GM23248 (cell line): ENCODE measurements at regions not wholly inside any gene's neighbourhood (a gene's known extent, or its start where the extent isn't known, plus 50 kb on each side); places are given as distances from the start of the nearest gene placed in this dataset.

Source experiments
- DNase-seq: peaks from one replicate; pipeline ENCODE4 v3.0.0-alpha.2; 2015
- H2AFZ ChIP-seq: fragments of 200-600 bp; sonication (generic); 2 replicates; pipeline ENCODE4 v1.6.1; 2016; ENCODE audit warnings: antibody characterized with exemption
- H3F3A ChIP-seq: fragments of 200-600 bp; sonication (generic); 2 replicates; pipeline ENCODE4 v1.6.1; 2016; ENCODE audit warnings: mild to moderate bottlenecking, antibody characterized with exemption, mixed run types; ENCODE audit not compliant: insufficient read depth
- H3K27ac ChIP-seq: fragments of 200-600 bp; sonication (generic); 2 replicates; pipeline ENCODE4 v1.5.1; 2016; ENCODE audit warnings: mild to moderate bottlenecking
- H3K27me3 ChIP-seq: fragments of 200-600 bp; sonication (generic); replicated peaks from 2 replicates; pipeline ENCODE4 v1.6.1; 2016; ENCODE audit warnings: mild to moderate bottlenecking; ENCODE audit not compliant: insufficient read depth
- H3K36me3 ChIP-seq: fragments of 200-600 bp; sonication (generic); 2 replicates; pipeline ENCODE4 v1.6.1; 2016; ENCODE audit warnings: low read depth, mild to moderate bottlenecking
- H3K4me1 ChIP-seq: fragments of 200-600 bp; sonication (generic); 2 replicates; pipeline ENCODE4 v1.6.1; 2016; ENCODE audit warnings: mild to moderate bottlenecking; ENCODE audit not compliant: insufficient read depth
- H3K4me2 ChIP-seq: fragments of 200-600 bp; sonication (generic); one replicate; pipeline ENCODE4 v1.6.1; 2016; ENCODE audit warnings: mild to moderate bottlenecking; ENCODE audit not compliant: unreplicated experiment
- H3K4me3 ChIP-seq: fragments of 200-600 bp; sonication (generic); 2 replicates; pipeline ENCODE4 v1.5.1; 2016; ENCODE audit warnings: mild to moderate bottlenecking
- H3K79me2 ChIP-seq: fragments of 200-600 bp; sonication (generic); 2 replicates; pipeline ENCODE4 v1.6.1; 2016; ENCODE audit warnings: mild to moderate bottlenecking; ENCODE audit not compliant: insufficient read depth
- H3K9ac ChIP-seq: fragments of 200-600 bp; sonication (generic); 2 replicates; pipeline ENCODE4 v1.6.1; 2016; ENCODE audit warnings: mild to moderate bottlenecking
- H3K9me2 ChIP-seq: fragments of 200-600 bp; sonication (generic); 2 replicates; pipeline ENCODE4 v1.6.1; 2016; ENCODE audit warnings: mixed run types, mild to moderate bottlenecking, moderate library complexity; ENCODE audit not compliant: insufficient read depth
- H3K9me3 ChIP-seq: fragments of 200-600 bp; sonication (generic); one replicate; pipeline ENCODE4 v1.6.1; 2017; ENCODE audit warnings: low read depth
- H4K20me1 ChIP-seq: fragments of 200-600 bp; sonication (generic); 2 replicates; pipeline ENCODE4 v1.6.0; 2016; ENCODE audit not compliant: insufficient read depth
- EZH2 ChIP-seq: fragments of 200-600 bp; sonication (generic); IDR thresholded peaks from 2 replicates; pipeline ENCODE4 v1.6.1; 2018; ENCODE audit warnings: antibody characterized with exemption, mild to moderate bottlenecking; ENCODE audit not compliant: insufficient read depth, poor library complexity, severe bottlenecking
- EZH2phosphoT487 ChIP-seq: fragments of 200-600 bp; sonication (generic); IDR thresholded peaks from 2 replicates; pipeline ENCODE4 v1.6.1; 2018; ENCODE audit warnings: antibody characterized with exemption, moderate library complexity, mild to moderate bottlenecking, low read depth; ENCODE audit not compliant: insufficient read depth
- WGBS, 2 experiments: methylation state at CpG; one replicate each; pipeline ENCODE4 v1.1.6; 2015 to 2017; ENCODE audit warnings: low lambda C conversion rate in 2 of 2, low coverage in 1 of 2; ENCODE audit errors: missing lambda C conversion rate in 2 of 2; 5-methylcytosine and 5-hydroxymethylcytosine counted together
- in situ Hi-C: fragments of 300-500 bp; cut with MboI; formaldehyde crosslinking; loops from 2 replicates; pipeline ENCODE4 v1.15.0; 2020

GRCh38 chr21:41667136-41667535 lies 99.7 kb downstream of the RIPK4 start:
- no peaks in the 10 kb centered on the region for H3K79me2 ChIP-seq
- H3K27me3 ChIP-seq: no peaks in the 10 kb centered on the region
- 90 to 95% methylated on average over 3 of the region's 3 CpGs for WGBS, 2 experiments
- H3K36me3 ChIP-seq: no peaks in the 10 kb centered on the region
- H3K9me3 ChIP-seq: no peaks in the 10 kb centered on the region
- H2AFZ ChIP-seq: no peak overlapping the region
- no peaks in the 10 kb centered on the region for H3K9me2 ChIP-seq
- H3F3A ChIP-seq: no peaks in the 10 kb centered on the region
- H3K4me3 ChIP-seq: no peak overlapping the region
- H3K9ac ChIP-seq: no peak overlapping the region
- no peak for DNase-seq
- H3K27ac ChIP-seq: no peak overlapping the region
- H3K4me1 ChIP-seq: peaks cover 12% of the 10 kb centered on the region
- H3K4me2 ChIP-seq: no peak overlapping the region
- no peaks in the 10 kb centered on the region for H4K20me1 ChIP-seq
- in situ Hi-C loops: no loop called here
- TF ChIP-seq EZH2 (no peak), EZH2phosphoT487 (no peak)

- H3K36me3 ChIP-seq: no peaks in the 10 kb centered on the region
- no peaks in the 10 kb centered on the region for H3F3A ChIP-seq
- H3K9me2 ChIP-seq: no peaks in the 10 kb centered on the region
- no peak overlapping the region for H3K9ac ChIP-seq
- H3K79me2 ChIP-seq: no peaks in the 10 kb centered on the region
- no peak overlapping the region for H3K4me2 ChIP-seq
- DNase-seq: no peak
- H2AFZ ChIP-seq: no peak overlapping the region
- in situ Hi-C loops: no loop called here
- no peak overlapping the region for H3K27ac ChIP-seq
- no peaks in the 10 kb centered on the region for H4K20me1 ChIP-seq
- no peaks in the 10 kb centered on the region for H3K9me3 ChIP-seq
- no peak overlapping the region for H3K4me3 ChIP-seq
- TF ChIP-seq EZH2 (no peak), EZH2phosphoT487 (no peak)
- 75 to 79% methylated on average over 6 to 7 of the region's 7 CpGs for WGBS, 2 experiments
- peaks cover 12% of the 10 kb centered on the region for H3K4me1 ChIP-seq
- H3K27me3 ChIP-seq: no peaks in the 10 kb centered on the region
Observed at GRCh38 chr21:41666641-41667081, 100.2 kb downstream of the RIPK4 start.

GRCh38 chr21:41665766-41666595 lies 100.9 kb downstream of the RIPK4 start:
- Histone ChIP-seq H3K4me2 (no peak overlapping the region), H4K20me1 (no peaks in the 10 kb centered on the region), H3K4me1 (peaks cover 12% of the 10 kb centered on the region), H3K27me3 (no peaks in the 10 kb centered on the region), H3K9me3 (no peaks in the 10 kb centered on the region), H3K4me3 (no peak overlapping the region), H3K36me3 (no peaks in the 10 kb centered on the region), H3K79me2 (no peaks in the 10 kb centered on the region), H3K9me2 (no peaks in the 10 kb centered on the region), H3K9ac (0 out of 2 replicates have a peak overlapping the region, but pooled peaks have one; percentile 72), H3F3A (no peaks in the 10 kb centered on the region), H2AFZ (no peak overlapping the region), H3K27ac (no peak overlapping the region)
- in situ Hi-C loops: no loop called here
- no peak for DNase-seq
- no peak for TF ChIP-seq EZH2phosphoT487
- TF ChIP-seq EZH2: no peak
- 85 to 86% methylated on average over 15 to 16 of the region's 16 CpGs for WGBS, 2 experiments

GRCh38 chr21:41664881-41665765 lies 101.7 kb downstream of the RIPK4 start:
- peak overlapping the region; percentile 64 for H3K27ac ChIP-seq
- no peaks in the 10 kb centered on the region for H3K27me3 ChIP-seq
- H3K36me3 ChIP-seq: no peaks in the 10 kb centered on the region
- no peaks in the 10 kb centered on the region for H3K9me2 ChIP-seq
- H3K9me3 ChIP-seq: no peaks in the 10 kb centered on the region
- in situ Hi-C loops: no loop called here
- peak overlapping the region; percentile 27 for H3K4me3 ChIP-seq
- no peaks in the 10 kb centered on the region for H4K20me1 ChIP-seq
- no peaks in the 10 kb centered on the region for H3K79me2 ChIP-seq
- H3K9ac ChIP-seq: peak overlapping the region; percentile 72
- no peaks in the 10 kb centered on the region for H3F3A ChIP-seq
- peaks cover 16% of the 10 kb centered on the region for H3K4me1 ChIP-seq
- DNase-seq: peak; percentile 96
- no peak for TF ChIP-seq EZH2
- TF ChIP-seq EZH2phosphoT487: no peak
- H2AFZ ChIP-seq: peak overlapping the region; percentile 59
- whole genome bisulfite sequencing, 2 experiments: 33 to 34% methylated on average over 32 of the region's 32 CpGs
- H3K4me2 ChIP-seq: peak overlapping the region; percentile 65
